Upper lobe of left lung (tissue), 6 donors: ENCODE measurements at regions not wholly inside any gene's neighbourhood (a gene's known extent, or its start where the extent isn't known, plus 50 kb on each side); places are given as distances from the start of the nearest gene placed in this dataset.
"Not testable (repeated sequence)": the region's sequence is repeated elsewhere in the genome, so short reads cannot be mapped to it uniquely, and the experiment has no call there.

Source experiments
- ATAC-seq, 2 donors: fragments of 200-7000 bp; cut with Tn5 transposase; one replicate each; pipeline ENCODE4 v1.9.1; 2022; ENCODE audit warnings: mild to moderate bottlenecking in 2 of 2, moderate library complexity in 2 of 2; ENCODE audit not compliant: low FRiP score in 2 of 2
- DNase-seq, 2 donors: peaks; one replicate each; pipeline ENCODE4 v3.0.0-alpha.2; 2019 to 2020
- H3K27ac ChIP-seq, 4 donors: fragments of 200-600 bp; sonication (generic); one replicate each; pipeline ENCODE4 v1.5.1; 2016 to 2019
- H3K27me3 ChIP-seq, 4 donors: fragments of 200-600 bp; sonication (generic); one replicate each; pipeline ENCODE4 v1.5.1; 2017 to 2019
- H3K36me3 ChIP-seq, 4 donors: fragments of 200-600 bp; sonication (generic); one replicate each; pipeline ENCODE4 v1.5.1; 2016 to 2019
- H3K4me1 ChIP-seq, 4 donors: fragments of 200-600 bp; sonication (generic); one replicate each; pipeline ENCODE4 v1.5.1; 2018 to 2019
- H3K4me3 ChIP-seq, 4 donors: fragments of 200-600 bp; sonication (generic); one replicate each; pipeline ENCODE4 v1.5.1; 2017 to 2019; ENCODE audit warnings: mild to moderate bottlenecking in 2 of 4, moderate library complexity in 1 of 4
- H3K9me3 ChIP-seq, 4 donors: fragments of 200-600 bp; sonication (generic); one replicate each; pipeline ENCODE4 v1.5.1; 2018 to 2019
- CTCF ChIP-seq, 6 experiments: fragments of 450-650 bp in 4 of 6; fragments of 200-600 bp in 2 of 6; sonication (generic) in 2 of 6; IDR thresholded peaks; one replicate each; pipeline ENCODE4 v1.5.1; 2016 to 2019; ENCODE audit warnings: antibody characterized with exemption in 6 of 6
- EP300 ChIP-seq, 4 donors: sonication (generic); formaldehyde crosslinking; IDR thresholded peaks; one replicate each; pipeline ENCODE4 v1.5.1; 2017; ENCODE audit warnings: antibody characterized with exemption in 4 of 4, control low read depth in 2 of 4
- POLR2A ChIP-seq, 4 donors: fragments of 450-650 bp; IDR thresholded peaks; one replicate each; pipeline ENCODE4 v1.5.1; 2016 to 2017; ENCODE audit warnings: antibody characterized with exemption in 4 of 4, mild to moderate bottlenecking in 2 of 4
- POLR2AphosphoS5 ChIP-seq, 2 donors: sonication (generic); formaldehyde crosslinking; IDR thresholded peaks; one replicate each; pipeline ENCODE4 v1.5.1; 2017; ENCODE audit warnings: antibody characterized with exemption in 2 of 2
- WGBS, 2 donors: methylation state at CpG; one replicate each; pipeline ENCODE4 v1.1.5; 2017 to 2018; 5-methylcytosine and 5-hydroxymethylcytosine counted together
- donor health status: DM: no; HTN: no; CAD: no; lungs with moderate emphysema.
- donor health status: DM: no; HTN: yes; CAD: no; lungs with severe emphysema.

GRCh38 chr15:81710328-81710727 lies 335.5 kb downstream of the MEX3B start:
- Histone ChIP-seq H3K4me3 (no peak overlapping the region), H3K27ac (no peak overlapping the region), H3K9me3 (no peaks in the 10 kb centered on the region), H3K4me1 (no peaks in the 10 kb centered on the region), H3K36me3 (no peaks in the 10 kb centered on the region), H3K27me3 (no peaks in the 10 kb centered on the region)
- ATAC-seq (no peak), DNase-seq (no peak)
- TF ChIP-seq CTCF (IDR thresholded peaks at IDR 0.05), result no peak
- no peak for TF ChIP-seq EP300 (IDR thresholded peaks at IDR 0.05)
- TF ChIP-seq POLR2A (IDR thresholded peaks at IDR 0.05), result no peak
- no peak for TF ChIP-seq POLR2AphosphoS5 (IDR thresholded peaks at IDR 0.05)
- 89 to 96% methylated on average over 8 of the region's 8 CpGs for WGBS, 2 donors

GRCh38 chr15:81706816-81707346 lies 332.9 kb upstream of the TMC3 start:
- 54% methylated on average over 3 of the region's 3 CpGs for WGBS, 2 donors
- ATAC-seq, H3K9me3 ChIP-seq, H3K4me3 ChIP-seq, H3K36me3 ChIP-seq, H3K27ac ChIP-seq, H3K4me1 ChIP-seq, H3K27me3 ChIP-seq, DNase-seq: not testable (repeated sequence)

GRCh38 chr15:81705727-81706126 lies 331.7 kb upstream of the TMC3 start:
- not testable (repeated sequence) for H3K27me3 ChIP-seq, H3K4me1 ChIP-seq, H3K36me3 ChIP-seq, H3K4me3 ChIP-seq, ATAC-seq, H3K27ac ChIP-seq, H3K9me3 ChIP-seq, DNase-seq
- WGBS, 2 donors, result 67 to 76% methylated on average over 2 of the region's 2 CpGs

DNA sequence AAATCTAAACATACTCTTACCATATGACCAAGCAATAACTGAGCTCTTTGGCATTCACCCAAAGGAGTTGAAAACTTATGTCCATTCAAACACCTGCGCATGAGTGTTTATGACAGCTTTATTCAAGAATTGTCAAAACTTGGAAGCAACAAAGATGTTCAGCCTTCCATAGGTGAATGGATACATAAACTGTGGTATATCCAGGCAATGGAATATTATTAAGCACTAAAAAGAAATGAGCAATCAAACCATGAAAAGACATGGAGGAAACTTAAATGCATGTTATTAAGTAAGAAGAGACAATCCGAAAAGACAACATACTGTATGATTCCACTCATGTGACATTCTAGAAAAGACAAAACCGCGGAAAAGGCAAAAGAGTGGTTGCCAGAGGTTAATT lies 312.0 kb upstream of the TMC3 start:
- DNase-seq, result no peak
- H3K4me1 ChIP-seq, result no peaks in the 10 kb centered on the region
- no peaks in the 10 kb centered on the region for H3K36me3 ChIP-seq
- no peak overlapping the region for H3K4me3 ChIP-seq
- WGBS, 2 donors, result 85 to 88% methylated on average over 4 of the region's 4 CpGs
- H3K27ac ChIP-seq, result no peak overlapping the region
- no peaks in the 10 kb centered on the region for H3K9me3 ChIP-seq
- ATAC-seq, result no peak
- no peaks in the 10 kb centered on the region for H3K27me3 ChIP-seq
- TF ChIP-seq POLR2A (IDR thresholded peaks at IDR 0.05) (no peak), CTCF (IDR thresholded peaks at IDR 0.05) (no peak), POLR2AphosphoS5 (IDR thresholded peaks at IDR 0.05) (no peak)

- H3K4me1 ChIP-seq, result no peaks in the 10 kb centered on the region
- no peaks in the 10 kb centered on the region for H3K27me3 ChIP-seq
- no peak for TF ChIP-seq CTCF (IDR thresholded peaks at IDR 0.05)
- TF ChIP-seq POLR2A (IDR thresholded peaks at IDR 0.05), result no peak
- no peak for TF ChIP-seq POLR2AphosphoS5 (IDR thresholded peaks at IDR 0.05)
- TF ChIP-seq EP300 (IDR thresholded peaks at IDR 0.05), result no peak
- no peaks in the 10 kb centered on the region for H3K9me3 ChIP-seq
- H3K36me3 ChIP-seq, result no peaks in the 10 kb centered on the region
- no peak overlapping the region for H3K4me3 ChIP-seq
- no peak overlapping the region for H3K27ac ChIP-seq
- no peak for DNase-seq
- ATAC-seq, result no peak
Observed at GRCh38 chr15:81685237-81685636, 311.2 kb upstream of the TMC3 start.

GRCh38 chr15:81680829-81681228 lies 306.8 kb upstream of the TMC3 start:
- TF ChIP-seq POLR2AphosphoS5 (IDR thresholded peaks at IDR 0.05) (no peak), EP300 (IDR thresholded peaks at IDR 0.05) (no peak), POLR2A (IDR thresholded peaks at IDR 0.05) (no peak), CTCF (IDR thresholded peaks at IDR 0.05) (no peak)
- Histone ChIP-seq H3K27ac (no peak overlapping the region), H3K27me3 (no peaks in the 10 kb centered on the region), H3K4me1 (no peaks in the 10 kb centered on the region), H3K9me3 (no peaks in the 10 kb centered on the region), H3K4me3 (no peak overlapping the region), H3K36me3 (no peaks in the 10 kb centered on the region)
- no peak for ATAC-seq
- no peak for DNase-seq
